GM19468 (cell line): ENCODE measurements at regions not wholly inside any gene's neighbourhood (a gene's known extent, or its start where the extent isn't known, plus 50 kb on each side); places are given as distances from the start of the nearest gene placed in this dataset.

Experiments
- ATAC-seq: cut with Tn5 transposase; IDR thresholded peaks from one replicate; pipeline ENCODE4 v1.9.1; 2021; ENCODE audit warnings: mild to moderate bottlenecking, moderate library complexity, moderate number of reproducible peaks; ENCODE audit not compliant: unreplicated experiment; ENCODE audit errors: extremely low read depth

GRCh38 chr4:117425636-117426035 lies 340.3 kb upstream of the TRAM1L1 start:
- ATAC-seq = no peak

GRCh38 chr4:117428536-117428935 lies 343.2 kb upstream of the TRAM1L1 start:
- no peak for ATAC-seq

- no peak for ATAC-seq
These were observed 343.7 kb upstream of the TRAM1L1 start for GRCh38 chr4:117429061-117429460.

DNA sequence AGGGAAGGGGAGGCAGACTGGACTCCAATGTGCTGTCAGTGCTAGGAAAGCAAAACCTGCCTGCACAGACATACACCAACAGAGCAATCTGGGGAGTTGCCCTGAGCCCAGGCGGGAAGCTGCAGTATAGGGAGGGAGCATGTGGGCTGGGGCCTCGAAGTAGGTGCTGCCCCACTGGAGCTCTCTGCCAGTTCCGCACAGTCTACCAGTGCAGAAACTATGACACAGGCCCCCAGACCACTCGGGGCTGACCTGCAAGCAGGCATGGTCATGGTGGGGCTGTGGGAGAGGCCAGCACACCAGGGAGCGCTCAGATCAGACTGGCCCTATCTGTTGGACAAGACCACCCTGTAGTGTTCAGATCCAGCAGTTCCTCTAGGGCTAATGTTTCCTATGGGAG lies 344.1 kb upstream of the TRAM1L1 start:
- no peak for ATAC-seq

GRCh38 chr4:117434424-117434823 lies 349.0 kb upstream of the TRAM1L1 start:
- no peak for ATAC-seq

DNA sequence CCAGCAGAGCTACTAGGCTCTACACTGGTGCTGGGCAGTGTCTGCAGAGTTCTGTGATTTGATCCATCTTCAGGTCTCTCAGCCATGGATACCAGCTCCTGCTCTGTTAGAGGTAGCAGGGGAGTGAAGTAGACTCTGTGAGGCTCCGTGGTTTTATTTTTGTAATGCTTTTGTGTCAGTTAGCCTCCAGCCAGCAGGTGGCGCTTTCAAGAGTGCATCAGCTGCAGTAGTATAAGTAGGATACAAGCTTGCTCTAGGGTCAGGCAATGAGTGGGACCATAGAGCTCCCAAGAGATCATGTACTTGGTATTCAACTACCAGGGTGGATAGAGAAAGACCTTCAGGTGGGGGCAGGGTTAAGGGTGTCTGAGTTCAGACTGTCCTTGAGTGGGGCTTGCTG lies 362.5 kb upstream of the TRAM1L1 start:
- no peak for ATAC-seq

DNA sequence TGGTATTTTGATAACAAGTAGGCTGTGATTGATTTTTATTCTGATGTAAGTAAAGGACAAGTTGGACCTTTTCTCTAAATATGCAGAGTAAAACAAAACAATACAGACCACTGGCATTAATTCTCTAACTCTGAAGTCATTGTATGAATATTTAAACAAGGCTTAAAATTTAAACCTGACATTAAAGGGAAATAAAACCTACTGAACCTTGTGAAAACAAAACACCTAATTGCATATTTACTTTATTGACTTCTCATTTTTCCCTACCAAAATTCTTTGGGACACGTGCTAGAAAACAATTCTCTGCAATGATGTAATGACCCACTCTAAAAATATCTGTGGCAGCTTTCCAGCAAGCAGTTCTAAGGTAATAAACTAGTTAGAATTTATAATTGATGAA lies 369.7 kb upstream of the TRAM1L1 start:
- no peak for ATAC-seq

- no peak for ATAC-seq
These were observed 381.0 kb upstream of the TRAM1L1 start for GRCh38 chr4:117466388-117466787.

GRCh38 chr4:117467404-117467803 lies 382.0 kb upstream of the TRAM1L1 start:
- no peak for ATAC-seq

GRCh38 chr4:117474987-117475386 lies 389.6 kb upstream of the TRAM1L1 start:
- no peak for ATAC-seq

GRCh38 chr4:117477925-117478324 lies 392.5 kb upstream of the TRAM1L1 start:
- ATAC-seq = no peak

DNA sequence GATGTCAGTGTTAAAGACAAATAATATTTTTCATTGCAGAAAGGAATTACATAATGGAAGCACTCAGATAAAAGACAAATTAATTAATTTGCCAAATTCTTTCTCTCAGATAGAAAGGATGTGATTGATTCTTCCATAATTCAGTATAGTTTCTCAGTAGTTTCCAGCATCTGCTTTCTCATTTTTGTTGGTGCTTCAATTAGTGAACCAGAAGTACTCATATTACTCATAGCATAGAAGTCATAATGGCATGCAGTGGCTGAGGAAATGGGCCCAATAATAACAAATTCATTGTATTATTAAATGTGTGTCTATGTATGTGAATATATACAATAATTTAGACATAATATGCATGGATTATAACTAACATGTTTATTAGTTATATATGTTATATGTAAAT lies 393.3 kb upstream of the TRAM1L1 start:
- ATAC-seq = no peak

GRCh38 chr4:117479673-117480072 lies 394.3 kb upstream of the TRAM1L1 start:
- ATAC-seq = no peak

- ATAC-seq = no peak
These were observed 396.4 kb upstream of the TRAM1L1 start for GRCh38 chr4:117481742-117482141.

GRCh38 chr4:117488692-117489091 lies 403.3 kb upstream of the TRAM1L1 start:
- no peak for ATAC-seq

DNA sequence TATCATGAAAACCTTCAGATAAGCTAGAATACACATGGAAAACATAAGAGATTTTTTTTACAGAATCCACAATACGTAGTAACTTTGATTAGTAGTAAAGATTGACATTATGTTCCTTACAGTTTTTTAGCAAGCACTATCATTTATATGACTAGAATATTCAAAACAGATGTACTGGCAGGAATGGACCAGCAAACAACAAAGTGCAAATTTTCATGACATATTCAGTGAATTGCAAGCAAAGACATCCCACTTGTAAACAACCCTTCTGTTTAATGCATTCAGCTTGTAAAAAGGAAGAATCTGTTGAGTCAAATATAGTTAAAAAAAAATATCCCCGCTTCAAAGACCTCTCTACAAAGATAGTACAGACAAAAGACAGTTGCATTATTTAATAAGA lies 403.7 kb upstream of the TRAM1L1 start:
- ATAC-seq = no peak

- no peak for ATAC-seq
These were observed 406.1 kb upstream of the TRAM1L1 start for GRCh38 chr4:117491516-117491915.

- ATAC-seq = no peak
These were observed 410.4 kb upstream of the TRAM1L1 start for GRCh38 chr4:117495802-117496201.

DNA sequence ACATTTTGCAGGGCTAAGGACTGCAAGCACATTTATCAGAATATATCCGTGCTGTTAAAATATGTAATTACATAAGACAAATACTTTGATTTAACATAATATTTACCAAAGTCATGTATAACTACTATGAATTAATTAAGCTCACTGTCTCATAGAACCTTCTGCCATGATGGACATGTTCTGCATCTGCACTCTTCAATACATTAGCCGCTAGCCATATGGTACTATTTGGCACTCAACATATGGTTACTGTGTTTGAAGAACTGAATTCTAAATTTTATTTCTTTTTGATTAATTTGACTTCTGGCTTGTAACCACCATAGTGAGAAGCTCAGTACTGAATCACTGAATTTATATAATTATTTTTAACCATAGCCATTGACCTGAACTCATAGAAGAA lies 427.0 kb upstream of the TRAM1L1 start:
- ATAC-seq = no peak

DNA sequence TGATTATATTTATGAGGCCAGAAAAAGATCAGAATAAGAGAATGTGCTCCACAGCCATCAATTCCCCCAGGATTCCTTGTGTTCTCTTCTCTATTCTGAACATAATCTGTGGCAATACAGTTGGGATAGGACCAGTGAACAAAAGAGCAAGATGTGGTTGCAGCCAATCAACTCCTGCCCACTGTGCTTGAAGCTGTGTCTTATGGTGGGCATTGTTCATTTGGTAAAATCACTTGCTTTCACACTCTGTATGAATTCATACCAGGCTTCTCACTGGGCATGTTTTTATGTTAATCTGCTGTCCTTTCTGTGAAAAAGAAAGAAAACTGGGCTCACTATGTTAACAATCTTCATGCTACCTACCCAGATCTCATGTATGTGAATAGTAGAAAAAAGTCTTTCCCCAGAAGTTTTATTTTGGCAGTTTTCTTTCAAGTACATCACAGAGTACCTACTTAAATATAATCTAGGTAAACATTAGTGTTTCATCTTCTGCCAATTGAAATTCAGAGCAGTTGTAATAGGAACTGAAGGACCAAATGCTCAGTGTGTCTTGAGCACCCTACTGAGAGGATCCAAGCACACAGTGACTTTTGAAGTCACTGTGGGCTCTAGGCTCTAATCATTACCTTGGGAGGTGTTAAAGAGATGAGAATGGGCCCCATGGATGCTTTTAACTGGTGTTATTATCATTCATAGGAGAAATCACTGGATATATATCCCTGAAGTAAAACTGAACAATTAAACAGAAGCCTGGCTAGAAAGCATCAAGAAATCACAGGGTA lies 429.2 kb upstream of the TRAM1L1 start:
- ATAC-seq = no peak

- no peak for ATAC-seq
These were observed 430.5 kb upstream of the TRAM1L1 start for GRCh38 chr4:117515921-117516320.

DNA sequence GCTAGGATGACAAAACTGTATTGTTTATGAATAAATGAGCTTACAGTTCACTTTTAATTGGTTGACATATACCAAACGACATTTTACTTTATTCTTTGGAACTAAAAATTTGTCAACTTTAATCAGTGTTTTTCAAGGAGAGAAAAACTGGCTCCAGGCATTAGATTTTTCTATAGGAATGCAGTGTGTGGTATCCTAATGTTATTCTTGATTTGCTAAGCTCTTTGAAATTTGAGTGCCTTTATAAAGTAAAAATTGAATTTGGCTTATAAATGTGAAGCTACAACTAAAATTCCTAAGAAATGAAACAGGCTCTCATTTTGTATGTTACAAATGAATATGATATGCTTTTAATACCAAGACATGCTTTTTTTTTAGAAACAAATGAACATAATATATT lies 442.2 kb upstream of the TRAM1L1 start:
- no peak for ATAC-seq
